ENCODE measurements at regions not wholly inside any gene's neighbourhood (a gene's known extent, or its start where the extent isn't known, plus 50 kb on each side); places are given as distances from the start of the nearest gene placed in this dataset.
A peak's percentile ranks its signal among the peaks of the same experiment; 100 is the strongest.

- intact Hi-C loops (cut with DNase I) = no loop called here
- WGBS, 4 donors = 89 to 96% (median 91%) methylated on average over 1 of the region's 1 CpG
- TF ChIP-seq, protein P1, sequence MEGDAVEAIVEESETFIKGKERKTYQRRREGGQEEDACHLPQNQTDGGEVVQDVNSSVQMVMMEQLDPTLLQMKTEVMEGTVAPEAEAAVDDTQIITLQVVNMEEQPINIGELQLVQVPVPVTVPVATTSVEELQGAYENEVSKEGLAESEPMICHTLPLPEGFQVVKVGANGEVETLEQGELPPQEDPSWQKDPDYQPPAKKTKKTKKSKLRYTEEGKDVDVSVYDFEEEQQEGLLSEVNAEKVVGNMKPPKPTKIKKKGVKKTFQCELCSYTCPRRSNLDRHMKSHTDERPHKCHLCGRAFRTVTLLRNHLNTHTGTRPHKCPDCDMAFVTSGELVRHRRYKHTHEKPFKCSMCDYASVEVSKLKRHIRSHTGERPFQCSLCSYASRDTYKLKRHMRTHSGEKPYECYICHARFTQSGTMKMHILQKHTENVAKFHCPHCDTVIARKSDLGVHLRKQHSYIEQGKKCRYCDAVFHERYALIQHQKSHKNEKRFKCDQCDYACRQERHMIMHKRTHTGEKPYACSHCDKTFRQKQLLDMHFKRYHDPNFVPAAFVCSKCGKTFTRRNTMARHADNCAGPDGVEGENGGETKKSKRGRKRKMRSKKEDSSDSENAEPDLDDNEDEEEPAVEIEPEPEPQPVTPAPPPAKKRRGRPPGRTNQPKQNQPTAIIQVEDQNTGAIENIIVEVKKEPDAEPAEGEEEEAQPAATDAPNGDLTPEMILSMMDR (IDR thresholded peaks at IDR 0.05) = no peak
- no peak for TF ChIP-seq POLR2A (IDR thresholded peaks at IDR 0.05)
- DNase-seq (no peak), ATAC-seq (no peak)
- Histone ChIP-seq H3K9me3 (peaks cover 0 to 11% (median 0%) of the 10 kb centered on the region in 12 donors), H3K4me1 (peaks cover 0 to 22% (median 0%) of the 10 kb centered on the region in 12 donors), H3K27ac (no peak overlapping the region), H3K4me3 (no peak overlapping the region), H3K36me3 (no peaks in the 10 kb centered on the region), H3K27me3 (no peaks in the 10 kb centered on the region)
These were observed 107.1 kb upstream of the PLEKHG7 start for GRCh38 chr12:92595663-92596062.

DNA sequence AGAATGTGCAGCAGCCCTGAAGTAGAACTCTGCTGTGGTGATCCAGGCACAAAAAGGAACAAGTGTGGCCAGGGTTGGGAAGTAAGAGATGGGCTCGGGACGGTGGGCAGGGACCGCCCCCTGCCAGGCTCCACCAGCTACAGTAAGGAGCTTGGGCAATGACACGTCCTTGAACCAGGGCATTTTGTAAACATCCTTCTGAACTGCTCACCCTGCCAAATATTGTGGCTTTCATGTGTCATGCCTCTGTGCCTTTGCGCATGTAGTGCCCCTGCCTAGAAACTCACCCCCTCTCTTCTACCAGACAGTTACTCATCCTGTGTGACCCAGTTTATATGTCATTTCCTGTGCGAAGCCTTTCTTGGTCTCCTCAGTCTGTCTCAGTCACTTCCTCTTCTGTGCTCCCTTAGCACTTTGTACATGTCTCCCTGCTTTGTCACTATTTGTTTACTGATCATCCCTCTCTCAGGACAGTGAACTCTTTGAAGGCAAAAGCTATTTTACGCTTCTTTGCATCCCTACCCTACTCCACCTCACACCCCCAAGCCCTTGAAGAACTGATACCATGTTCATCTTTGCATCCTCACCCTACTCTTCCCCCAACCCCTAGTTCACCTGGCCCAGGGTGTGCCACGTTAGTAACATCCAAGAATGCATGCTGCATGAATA, 108.9 kb upstream of the PLEKHG7 start:
- Histone ChIP-seq H3K4me3 (peak overlapping the region in 1 of 12 donors; percentile 4), H3K9me3 (no peaks in the 10 kb centered on the region), H3K27me3 (no peaks in the 10 kb centered on the region), H3K36me3 (no peaks in the 10 kb centered on the region), H3K4me1 (peaks cover 0 to 22% (median 0%) of the 10 kb centered on the region in 12 donors), H3K27ac (peak overlapping the region in 3 of 12 donors; percentile 19 to 88 (median 52))
- peak in 2 of 5 donors; percentile 20 to 21 for DNase-seq
- intact Hi-C loops (cut with DNase I) = no loop called here
- 78 to 87% (median 80%) methylated on average over 8 of the region's 8 CpGs for WGBS, 4 donors
- TF ChIP-seq POLR2A (IDR thresholded peaks at IDR 0.05) = no peak
- TF ChIP-seq, protein P1 (IDR thresholded peaks at IDR 0.05) = no peak
- peak; percentile 76 to 89 (median 82) for ATAC-seq

DNA sequence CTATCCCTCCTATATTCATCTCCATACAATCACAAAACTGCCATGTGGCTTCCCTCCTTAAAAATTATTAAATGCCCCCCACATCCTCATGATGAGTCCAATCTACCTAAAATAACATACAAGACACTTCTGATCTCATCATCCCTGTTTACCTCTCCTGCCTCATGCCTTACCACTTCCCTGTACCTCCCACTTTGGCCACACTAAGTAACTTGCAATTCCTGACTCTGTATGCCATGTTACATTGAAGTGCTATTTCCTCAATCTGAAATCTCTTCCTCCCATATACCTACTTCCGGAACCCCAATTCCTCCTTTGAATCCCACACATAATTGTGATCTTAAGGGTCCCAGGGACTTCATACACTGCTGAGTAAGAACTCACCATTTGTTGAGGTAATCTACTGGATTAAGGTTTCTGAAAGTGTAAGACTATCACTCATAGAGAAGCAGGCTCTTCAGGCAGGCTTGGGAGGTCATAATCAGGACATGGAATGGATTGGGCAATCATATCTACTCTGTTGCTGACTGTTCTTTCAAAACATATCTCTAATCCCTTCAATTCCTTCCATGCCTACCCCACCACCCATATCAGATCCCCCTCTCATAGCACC, 117.6 kb upstream of the PLEKHG7 start:
- H3K9me3 ChIP-seq = peaks cover 0 to 9% (median 0%) of the 10 kb centered on the region in 12 donors
- H3K36me3 ChIP-seq = no peaks in the 10 kb centered on the region
- WGBS, 4 donors = 82 to 90% (median 84%) methylated on average over 1 of the region's 1 CpG
- ATAC-seq = no peak
- no peaks in the 10 kb centered on the region for H3K27me3 ChIP-seq
- H3K4me1 ChIP-seq = no peaks in the 10 kb centered on the region
- no peak overlapping the region for H3K27ac ChIP-seq
- DNase-seq = no peak
- intact Hi-C loops (cut with DNase I) = no loop called here
- no peak overlapping the region for H3K4me3 ChIP-seq
- no peak for TF ChIP-seq POLR2A (IDR thresholded peaks at IDR 0.05)
- TF ChIP-seq, protein P1 (IDR thresholded peaks at IDR 0.05) = no peak

DNA sequence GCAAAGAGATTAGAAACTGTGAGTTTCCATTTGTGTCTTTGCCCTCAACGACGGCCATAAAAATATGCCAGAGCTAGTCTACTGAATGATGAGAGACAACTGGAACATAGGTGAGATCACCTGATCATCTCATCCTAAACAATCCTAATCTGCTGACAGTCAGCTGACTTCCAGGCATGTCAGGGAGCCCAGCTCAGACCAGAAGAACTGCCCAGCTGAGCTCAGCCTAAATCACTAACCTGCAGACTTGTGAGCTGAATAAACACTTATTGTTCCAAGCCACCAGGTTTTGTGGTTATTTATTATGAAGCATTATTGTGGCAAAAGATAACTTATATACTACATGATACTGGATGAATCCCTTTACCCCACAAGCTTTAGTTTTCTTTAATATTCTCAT, 118.9 kb upstream of the PLEKHG7 start:
- 57 to 82% (median 75%) methylated on average over 2 of the region's 2 CpGs for WGBS, 4 donors
- Histone ChIP-seq H3K4me1 (no peaks in the 10 kb centered on the region), H3K27ac (no peak overlapping the region), H3K4me3 (no peak overlapping the region), H3K9me3 (peaks cover 0 to 9% (median 0%) of the 10 kb centered on the region in 12 donors), H3K27me3 (no peaks in the 10 kb centered on the region), H3K36me3 (no peaks in the 10 kb centered on the region)
- intact Hi-C loops (cut with DNase I) = no loop called here
- TF ChIP-seq, protein P1 (IDR thresholded peaks at IDR 0.05) = no peak
- DNase-seq (no peak), ATAC-seq (no peak)

Measured in heart left ventricle (tissue), 16 donors.